ENCODE measurements at regions not wholly inside any gene's neighbourhood (a gene's known extent, or its start where the extent isn't known, plus 50 kb on each side); places are given as distances from the start of the nearest gene placed in this dataset.

GRCh38 chr12:13875744-13876143 is 105.7 kb downstream of the GRIN2B start:
- intact Hi-C loops (cut with micrococcal nuclease): no loop called here
- Histone ChIP-seq H4K20me1 (ENCODE audit: insufficient read depth) (no peaks in the 10 kb centered on the region), H3K9ac (ENCODE audit: low read length) (no peak overlapping the region), H3K4me1 (ENCODE audit: control insufficient read depth in 1 of 2, insufficient read depth in 2 of 2, low read length in 2 of 2) (no peaks in the 10 kb centered on the region), H3K27ac (ENCODE audit: low read depth, low read length) (no peak overlapping the region), H2AFZ (ENCODE audit: low read depth, low read length, poor library complexity, severe bottlenecking) (no peak overlapping the region), H3K4me3 (replicated peaks in 1 of 2; ENCODE audit: low read depth in 1 of 2, low read length in 2 of 2) (no peak overlapping the region), H3K9me2 (ENCODE audit: insufficient read depth) (no peaks in the 10 kb centered on the region), H3K27me3 (ENCODE audit: insufficient read depth, low read length) (no peaks in the 10 kb centered on the region), H3K36me3 (ENCODE audit: control insufficient read depth in 1 of 2, insufficient read depth in 2 of 2, low read length in 2 of 2) (no peaks in the 10 kb centered on the region), H3K9me3 (ENCODE audit: control insufficient read depth in 1 of 2, insufficient read depth in 1 of 2, low read depth in 1 of 2, low read length in 2 of 2) (no peaks in the 10 kb centered on the region), H3K4me2 (ENCODE audit: low read length) (no peak overlapping the region), H3K79me2 (ENCODE audit: insufficient read depth, low read length) (no peaks in the 10 kb centered on the region)
- RAD21 ChIA-PET (ENCODE audit: low non-redundant PET in 1 of 2, low total read pairs in 2 of 2, uncharacterized antibody in 2 of 2, unreplicated experiment in 2 of 2): no interaction called here
- POLR2A ChIA-PET: no interaction called here
- no TSS peak for BruUV-seq (replicated peaks)
- TF ChIP-seq EZH2 (IDR thresholded peaks at IDR 0.05) (no peak), ZFX (IDR thresholded peaks at IDR 0.05) (no peak), SIN3A (IDR thresholded peaks at IDR 0.05; ENCODE audit: low read depth) (no peak), TCF7L2 (IDR thresholded peaks at IDR 0.05; ENCODE audit: borderline replicate concordance, extremely low read depth, insufficient read depth, insufficient read length) (no peak)
- CTCF ChIA-PET: no interaction called here
- DNase-seq (ENCODE audit: low read depth, low spot score) (no peak), ATAC-seq (no peak)

GRCh38 chr12:13870255-13870654 is 111.1 kb downstream of the GRIN2B start:
- CTCF ChIA-PET: no interaction called here
- no TSS peak for BruUV-seq (replicated peaks)
- Histone ChIP-seq H2AFZ (ENCODE audit: low read depth, low read length, poor library complexity, severe bottlenecking) (no peak overlapping the region), H3K9me3 (ENCODE audit: control insufficient read depth in 1 of 2, insufficient read depth in 1 of 2, low read depth in 1 of 2, low read length in 2 of 2) (no peaks in the 10 kb centered on the region), H3K9me2 (ENCODE audit: insufficient read depth) (no peaks in the 10 kb centered on the region), H3K4me2 (ENCODE audit: low read length) (no peak overlapping the region), H3K79me2 (ENCODE audit: insufficient read depth, low read length) (no peaks in the 10 kb centered on the region), H3K27me3 (ENCODE audit: insufficient read depth, low read length) (no peaks in the 10 kb centered on the region), H3K27ac (ENCODE audit: low read depth, low read length) (no peak overlapping the region), H3K36me3 (ENCODE audit: control insufficient read depth in 1 of 2, insufficient read depth in 2 of 2, low read length in 2 of 2) (no peaks in the 10 kb centered on the region), H4K20me1 (ENCODE audit: insufficient read depth) (no peaks in the 10 kb centered on the region), H3K4me3 (replicated peaks in 1 of 2; ENCODE audit: low read depth in 1 of 2, low read length in 2 of 2) (no peak overlapping the region), H3K9ac (ENCODE audit: low read length) (no peak overlapping the region), H3K4me1 (ENCODE audit: control insufficient read depth in 1 of 2, insufficient read depth in 2 of 2, low read length in 2 of 2) (no peaks in the 10 kb centered on the region)
- POLR2A ChIA-PET: no interaction called here
- TF ChIP-seq ZNF274 (IDR thresholded peaks at IDR 0.05; ENCODE audit: low read depth, low read length): no peak
- TF ChIP-seq SP1 (IDR thresholded peaks at IDR 0.05; ENCODE audit: low read depth): no peak
- no peak for TF ChIP-seq POLR2AphosphoS5 (IDR thresholded peaks at IDR 0.05; ENCODE audit: low read depth, low read length)
- TF ChIP-seq ZBTB33 (IDR thresholded peaks at IDR 0.05; ENCODE audit: extremely low read depth, insufficient replicate concordance, low read length): no peak
- ATAC-seq (no peak), DNase-seq (ENCODE audit: low read depth, low spot score) (no peak)
- RAD21 ChIA-PET (ENCODE audit: low non-redundant PET in 1 of 2, low total read pairs in 2 of 2, uncharacterized antibody in 2 of 2, unreplicated experiment in 2 of 2): no interaction called here
- intact Hi-C loops (cut with micrococcal nuclease): no loop called here

Measured in HCT116 (cell line).